NCI-H774 (cell line): ENCODE measurements at regions not wholly inside any gene's neighbourhood (a gene's known extent, or its start where the extent isn't known, plus 50 kb on each side); places are given as distances from the start of the nearest gene placed in this dataset.
A peak's percentile ranks its signal among the peaks of the same experiment; 100 is the strongest.

Source experiments
- DNase-seq: peaks from one replicate; lab custom pipeline; 2025; lab: John Stamatoyannopoulos, UW

DNA sequence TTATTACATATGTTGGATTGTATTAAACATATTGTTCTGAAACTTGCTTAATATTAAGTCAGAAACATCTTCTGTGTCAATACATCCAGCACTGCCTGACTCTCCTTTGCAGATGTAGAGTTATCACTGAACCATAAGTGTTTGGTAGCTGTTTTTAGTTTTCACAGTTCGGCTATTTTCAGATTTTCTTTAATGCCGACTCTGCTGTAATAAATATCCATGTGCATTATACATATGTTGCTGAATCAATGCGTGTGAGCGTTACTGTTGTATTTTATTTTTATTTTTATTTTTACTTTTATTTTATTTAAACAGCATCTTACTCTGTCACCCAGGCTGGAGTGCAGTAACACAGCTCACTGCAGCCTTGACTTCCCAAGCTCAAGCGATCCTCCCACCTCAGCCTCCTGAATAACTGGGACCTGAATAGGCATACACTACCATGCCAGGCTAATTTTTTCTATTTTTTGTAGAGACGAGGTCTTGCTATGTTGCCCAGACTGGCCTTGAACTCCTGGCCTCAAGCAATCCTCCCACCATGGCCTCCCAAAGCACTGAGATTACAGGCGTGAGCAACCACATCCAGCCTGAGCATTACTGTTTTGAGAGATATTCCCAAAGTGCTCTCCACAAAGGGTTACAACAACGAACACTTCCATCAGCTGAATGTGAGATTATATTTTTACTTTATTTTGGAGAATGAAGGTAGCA, 50.7 kb upstream of the NOCT start:
- DNase-seq: no peak

GRCh38 chr4:138963412-138963811, 52.2 kb upstream of the NOCT start:
- DNase-seq: no peak

- DNase-seq: no peak
These were observed 53.9 kb upstream of the NOCT start for GRCh38 chr4:138961664-138962063.

DNA sequence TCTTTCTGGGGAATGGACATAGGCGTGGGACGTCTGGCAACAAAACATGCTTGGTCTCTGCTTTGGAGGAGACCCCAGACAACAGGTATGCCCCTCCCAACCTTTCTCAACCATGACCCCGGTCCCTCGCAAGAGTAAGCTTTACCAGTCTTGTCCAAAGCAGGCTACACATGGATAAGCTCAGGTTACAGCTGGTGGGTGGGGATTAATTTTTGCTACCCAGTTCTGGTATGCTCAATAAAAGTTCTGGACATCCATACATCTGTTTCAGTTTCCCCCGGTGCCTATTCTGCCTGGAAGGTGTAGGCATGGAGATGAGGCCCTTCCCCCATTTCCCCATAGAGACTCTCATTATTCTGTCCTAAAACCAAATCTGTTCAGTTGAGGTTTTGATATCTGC, 54.5 kb upstream of the NOCT start:
- DNase-seq: no peak

DNA sequence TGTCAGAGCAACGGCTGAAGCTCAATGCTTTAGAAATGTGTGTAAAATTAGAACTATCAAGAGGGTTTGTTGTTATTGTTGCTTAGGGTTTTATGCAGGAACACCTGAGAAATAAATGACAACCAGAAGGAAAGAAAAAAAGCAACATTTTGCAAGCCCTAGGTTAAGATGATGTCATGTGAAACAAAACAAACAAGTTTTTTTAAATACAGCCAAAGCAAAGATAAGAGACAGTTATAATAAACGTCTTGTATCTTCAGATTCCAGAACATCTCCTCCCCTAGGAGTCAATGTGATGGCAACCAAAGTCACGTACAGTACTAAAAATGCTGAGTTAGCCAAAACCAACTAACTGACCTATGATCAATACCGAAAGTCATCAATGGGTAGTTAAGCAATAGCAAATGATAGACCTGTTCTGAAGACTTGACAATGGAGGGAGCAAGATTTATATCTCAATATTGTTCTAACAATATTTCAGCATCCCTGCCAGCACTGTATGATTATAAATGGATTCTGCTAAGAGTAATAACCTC, 55.3 kb upstream of the NOCT start:
- DNase-seq: no peak

DNA sequence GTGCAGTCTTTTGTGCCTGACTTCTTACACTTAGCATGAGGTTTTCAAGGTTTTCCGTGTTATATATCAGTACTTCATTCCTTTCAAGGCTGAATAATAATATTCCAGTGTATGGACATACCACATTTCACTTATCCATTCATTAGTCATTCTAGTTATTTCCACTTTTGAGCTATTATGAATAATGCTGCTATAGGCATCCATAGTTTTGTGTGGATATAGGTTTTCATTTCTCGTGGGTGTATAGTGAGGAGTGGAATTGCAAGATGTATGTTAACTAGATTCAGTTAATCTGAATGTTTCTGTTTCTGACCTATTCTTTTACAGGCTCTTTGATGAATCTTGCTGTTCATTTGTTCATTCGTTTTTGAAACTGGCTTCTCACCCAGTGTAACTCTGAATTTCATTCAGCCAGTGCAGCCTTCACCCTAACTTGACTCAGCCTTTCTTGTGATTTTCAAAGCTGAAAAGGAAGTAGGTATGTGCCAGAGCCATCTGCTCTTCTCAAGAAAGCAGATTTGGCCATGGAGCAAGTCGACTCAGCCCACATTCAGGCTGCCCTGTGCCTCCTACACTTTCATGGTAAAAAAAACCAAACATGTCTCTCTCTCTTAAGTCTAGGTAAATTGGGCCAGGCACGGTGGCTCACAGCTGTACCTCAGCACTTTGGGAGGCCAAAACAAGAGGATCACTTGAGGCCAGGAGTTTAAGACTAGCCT, 56.3 kb upstream of the NOCT start:
- no peak for DNase-seq

DNA sequence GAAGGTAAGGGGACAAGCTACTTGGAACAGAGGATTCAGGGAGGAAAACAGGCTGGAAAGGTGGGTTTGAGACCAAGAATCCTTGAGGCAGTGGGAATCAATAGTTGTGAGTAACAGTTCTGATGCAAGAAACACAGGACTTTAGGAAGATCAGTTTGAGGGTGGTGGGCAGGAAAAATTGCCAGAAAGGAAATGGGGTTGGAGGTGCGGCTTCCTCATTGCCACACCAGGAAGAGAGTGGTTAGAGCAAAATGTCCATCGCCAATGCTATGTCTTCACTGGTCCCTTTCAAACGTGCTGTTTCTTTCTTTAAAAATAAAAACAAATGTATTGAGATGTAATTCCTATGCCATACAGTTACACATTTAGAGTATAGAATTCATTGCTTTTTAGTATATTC, 57.1 kb upstream of the NOCT start:
- DNase-seq: no peak

- no peak for DNase-seq
These were observed 58.3 kb upstream of the NOCT start for GRCh38 chr4:138957302-138957701.

GRCh38 chr4:138954428-138954827, 61.2 kb upstream of the NOCT start:
- no peak for DNase-seq

DNA sequence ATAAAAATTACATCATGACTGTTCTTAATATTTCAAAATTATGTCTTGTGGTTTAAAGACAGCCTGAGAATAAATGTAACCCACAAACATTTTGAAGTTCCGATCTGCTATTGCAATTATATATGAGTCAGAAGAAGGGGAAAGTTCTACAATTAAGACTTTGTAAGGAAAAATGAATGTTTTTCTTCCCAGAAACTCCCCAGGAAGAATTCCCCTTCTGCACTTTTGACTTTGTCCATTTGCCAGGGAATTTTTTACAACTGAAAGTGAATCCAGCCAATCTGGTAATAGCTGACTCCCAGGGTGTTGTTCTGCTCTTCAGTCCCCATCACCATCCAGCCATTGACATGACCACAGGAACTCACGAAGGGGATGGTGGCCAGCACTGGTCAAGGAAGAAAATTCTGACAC, 61.6 kb upstream of the NOCT start:
- DNase-seq: no peak

- no peak for DNase-seq
These were observed 63.2 kb upstream of the NOCT start for GRCh38 chr4:138952411-138952810.

GRCh38 chr4:138951764-138952163, 63.8 kb upstream of the NOCT start:
- DNase-seq: no peak

DNA sequence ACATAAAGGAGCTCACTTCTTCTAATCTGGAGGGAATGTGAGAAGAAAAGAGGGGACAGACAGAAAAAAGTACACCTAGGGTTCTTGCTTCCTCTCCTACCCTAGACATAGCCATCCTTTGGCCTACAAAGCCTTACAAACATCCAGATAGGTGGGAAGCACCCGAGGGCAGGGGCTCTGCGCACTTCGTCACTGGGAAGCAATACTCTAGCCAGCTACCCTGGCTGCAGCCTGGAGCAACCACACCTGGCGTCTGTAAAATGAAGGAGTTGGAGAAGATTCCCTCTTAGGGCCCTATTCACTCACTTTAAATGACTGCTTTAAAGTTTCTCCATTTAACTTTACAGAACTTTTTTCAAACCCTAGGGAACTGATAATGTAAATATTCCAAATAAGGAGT, 65.7 kb upstream of the NOCT start:
- DNase-seq: no peak

DNA sequence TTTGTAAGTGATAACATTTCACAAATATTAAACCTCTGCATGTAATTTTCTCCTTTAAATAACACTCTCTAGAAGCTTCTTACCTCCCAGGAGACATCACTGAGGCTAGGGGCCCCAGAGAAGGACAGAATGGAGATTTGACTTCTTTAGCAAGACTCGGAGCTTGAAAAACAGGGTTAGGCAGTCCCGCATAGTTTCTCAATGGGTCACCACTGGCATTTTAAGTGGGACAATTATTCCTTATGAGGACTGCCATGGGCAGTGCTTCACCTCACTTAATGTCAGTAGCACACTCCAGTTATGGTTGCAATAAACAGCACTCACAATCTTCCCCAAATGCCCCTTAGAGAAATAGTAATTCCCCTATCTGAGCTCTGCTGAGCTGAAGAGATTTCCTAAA, 66.7 kb upstream of the NOCT start:
- DNase-seq: no peak

GRCh38 chr4:138946306-138946705, 69.3 kb upstream of the NOCT start:
- no peak for DNase-seq

- DNase-seq: no peak
These were observed 69.7 kb upstream of the NOCT start for GRCh38 chr4:138945840-138946239.

DNA sequence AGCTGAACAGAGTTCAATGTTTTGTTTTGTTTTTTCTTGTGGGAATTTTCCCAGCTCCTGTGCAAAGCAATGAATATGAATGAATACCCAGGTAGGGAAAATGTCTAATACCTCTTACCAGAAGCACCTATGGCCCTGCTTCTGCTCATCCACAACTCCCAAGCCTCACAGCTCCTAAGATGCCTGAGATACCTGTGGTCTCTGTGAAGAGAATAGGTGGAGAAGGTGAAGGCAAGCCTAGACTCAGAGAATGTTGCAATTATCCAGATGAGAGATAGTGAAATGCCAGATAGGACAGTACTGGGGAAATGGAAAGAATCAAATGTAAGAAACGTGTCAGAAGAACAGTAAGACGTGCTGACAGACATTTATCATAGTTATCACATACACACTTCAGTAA, 70.2 kb upstream of the NOCT start:
- no peak for DNase-seq

- DNase-seq: no peak
These were observed 71.7 kb upstream of the NOCT start for GRCh38 chr4:138943893-138944292.

- no peak for DNase-seq
These were observed 74.5 kb upstream of the NOCT start for GRCh38 chr4:138941037-138941436.

DNA sequence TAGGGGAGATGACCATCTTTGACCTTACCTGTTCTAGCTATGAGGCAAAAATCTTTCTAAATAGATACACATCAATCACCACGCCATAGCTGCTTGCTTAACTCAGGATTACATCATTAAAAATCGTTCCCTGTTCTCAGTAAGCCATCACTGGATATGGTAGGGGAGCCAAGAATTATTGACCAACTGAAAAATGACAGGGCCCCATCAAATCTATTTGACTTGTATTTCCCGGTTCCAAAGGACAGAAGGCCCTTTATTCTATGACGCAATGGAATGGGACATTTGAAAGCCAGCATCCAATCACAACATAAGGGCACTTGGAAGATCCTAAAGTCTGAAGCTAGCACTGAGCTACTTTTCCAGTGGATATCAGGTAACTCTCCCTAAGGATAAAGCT, 75.6 kb upstream of the NOCT start:
- no peak for DNase-seq

GRCh38 chr4:138938366-138938690, 77.3 kb upstream of the NOCT start:
- DNase-seq: peak; percentile 16

DNA sequence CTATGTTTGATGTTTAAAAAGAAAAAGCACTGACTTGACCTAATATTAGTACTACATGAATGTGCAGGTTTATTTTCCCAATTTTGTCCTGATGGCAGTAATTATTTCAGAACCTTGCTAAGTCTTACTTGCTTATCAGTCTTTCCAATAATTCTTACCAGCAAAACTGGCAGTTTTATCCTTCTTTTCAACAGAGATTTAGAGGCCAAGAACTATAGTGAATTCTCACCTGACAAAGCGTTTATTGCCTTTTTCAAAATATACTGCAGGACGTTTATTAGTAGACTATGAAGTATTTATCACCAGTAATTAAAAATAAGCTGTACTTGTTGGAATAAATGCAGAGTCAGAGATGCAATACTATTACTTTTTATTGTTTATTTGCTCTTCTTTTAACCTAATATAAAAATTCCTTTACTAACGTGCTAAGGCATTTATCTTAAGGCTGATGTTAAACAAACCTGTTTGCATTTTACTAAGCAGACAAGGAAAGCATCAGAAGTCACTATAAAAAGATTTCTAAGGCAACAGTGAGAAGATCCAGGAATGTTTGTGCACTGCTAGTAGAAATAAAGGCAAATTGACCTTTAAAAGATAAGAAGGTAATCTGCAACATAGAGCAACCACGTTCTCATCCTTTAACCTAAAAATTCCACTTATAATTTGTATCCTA, 80.3 kb upstream of the NOCT start:
- DNase-seq: no peak

- DNase-seq: no peak
These were observed 88.5 kb upstream of the NOCT start for GRCh38 chr4:138927072-138927471.
